T-helper 17 cell (primary cell): ENCODE measurements at regions not wholly inside any gene's neighbourhood (a gene's known extent, or its start where the extent isn't known, plus 50 kb on each side); places are given as distances from the start of the nearest gene placed in this dataset.
"Not testable (repeated sequence)": the region's sequence is repeated elsewhere in the genome, so short reads cannot be mapped to it uniquely, and the experiment has no call there.

ENCODE experiments used
- ATAC-seq: fragments of 150-1000 bp; cut with Tn5 transposase; 2 replicates; pipeline ENCODE4 v1.10.0; 2021; ENCODE audit warnings: mild to moderate bottlenecking, moderate library complexity
- DNase-seq, 3 donors: peaks; one replicate each; pipeline versions ENCODE4 v3.0.0 to v3.0.0-alpha.2; 2020 to 2021
- H3K9me3 ChIP-seq: one replicate; pipeline ENCODE4 v1.7.0; 2013; ENCODE audit warnings: low read length, mild to moderate bottlenecking; ENCODE audit not compliant: control insufficient read depth, poor library complexity, severe bottlenecking
- H3K27ac Mint-ChIP-seq: one replicate; pipeline ENCODE4 v1.8.0; 2022; ENCODE audit warnings: mild to moderate bottlenecking, moderate library complexity, mixed read lengths
- H3K27me3 Mint-ChIP-seq: one replicate; pipeline ENCODE4 v1.8.0; 2022; ENCODE audit warnings: mixed read lengths
- H3K36me3 Mint-ChIP-seq: one replicate; pipeline ENCODE4 v1.8.0; 2022; ENCODE audit warnings: low read depth, mixed read lengths
- H3K4me1 Mint-ChIP-seq: one replicate; pipeline ENCODE4 v1.8.0; 2022; ENCODE audit warnings: mild to moderate bottlenecking, mixed read lengths
- H3K4me3 Mint-ChIP-seq: one replicate; pipeline ENCODE4 v1.8.0; 2022; ENCODE audit warnings: mild to moderate bottlenecking, moderate library complexity, mixed read lengths

- no peaks in the 10 kb centered on the region for H3K4me1 Mint-ChIP-seq
- H3K27me3 Mint-ChIP-seq = no peaks in the 10 kb centered on the region
These were observed 103.7 kb upstream of the MNS1 start for GRCh38 chr15:56568466-56569167.

GRCh38 chr15:56557415-56557814, 92.5 kb upstream of the MNS1 start:
- H3K9me3 ChIP-seq = no peaks in the 10 kb centered on the region
- Mint-ChIP-seq H3K36me3 (no peaks in the 10 kb centered on the region), H3K4me3 (no peak overlapping the region), H3K27me3 (no peaks in the 10 kb centered on the region), H3K27ac (no peak overlapping the region), H3K4me1 (no peaks in the 10 kb centered on the region)
- ATAC-seq (no peak), DNase-seq (no peak)

More at GRCh38 chr15:56568466-56569167, 103.7 kb upstream of the MNS1 start:
- DNase-seq = no peak
- H3K27ac Mint-ChIP-seq = no peak overlapping the region
- H3K4me3 Mint-ChIP-seq = no peak overlapping the region
- H3K36me3 Mint-ChIP-seq = no peaks in the 10 kb centered on the region
- no peaks in the 10 kb centered on the region for H3K9me3 ChIP-seq
- no peak for ATAC-seq

GRCh38 chr15:56553486-56553885, 88.5 kb upstream of the MNS1 start:
- Mint-ChIP-seq H3K27ac (no peak overlapping the region), H3K36me3 (no peaks in the 10 kb centered on the region)

GRCh38 chr15:56552659-56553058, 87.7 kb upstream of the MNS1 start:
- DNase-seq (no peak), ATAC-seq (no peak)
- no peaks in the 10 kb centered on the region for H3K36me3 Mint-ChIP-seq
- H3K27me3 Mint-ChIP-seq = peaks cover 5% of the 10 kb centered on the region
- H3K4me3 Mint-ChIP-seq = no peak overlapping the region
- no peak overlapping the region for H3K27ac Mint-ChIP-seq
- H3K4me1 Mint-ChIP-seq = no peaks in the 10 kb centered on the region
- H3K9me3 ChIP-seq = no peaks in the 10 kb centered on the region

More at GRCh38 chr15:56553486-56553885, 88.5 kb upstream of the MNS1 start:
- H3K27me3 Mint-ChIP-seq = peaks cover 5% of the 10 kb centered on the region
- DNase-seq = no peak
- H3K4me1 Mint-ChIP-seq = no peaks in the 10 kb centered on the region
- no peak for ATAC-seq
- no peaks in the 10 kb centered on the region for H3K9me3 ChIP-seq
- no peak overlapping the region for H3K4me3 Mint-ChIP-seq

- not testable (repeated sequence) for H3K27ac Mint-ChIP-seq, H3K4me1 Mint-ChIP-seq, H3K4me3 Mint-ChIP-seq, H3K36me3 Mint-ChIP-seq, ATAC-seq, DNase-seq, H3K27me3 Mint-ChIP-seq, H3K9me3 ChIP-seq
These were observed 75.6 kb upstream of the MNS1 start for GRCh38 chr15:56540570-56540969.

GRCh38 chr15:56540157-56540556, 75.2 kb upstream of the MNS1 start:
- not testable (repeated sequence) for DNase-seq, H3K4me1 Mint-ChIP-seq, ATAC-seq, H3K4me3 Mint-ChIP-seq, H3K27ac Mint-ChIP-seq, H3K36me3 Mint-ChIP-seq, H3K27me3 Mint-ChIP-seq, H3K9me3 ChIP-seq

- Mint-ChIP-seq H3K27ac (no peak overlapping the region), H3K36me3 (no peaks in the 10 kb centered on the region), H3K4me3 (no peak overlapping the region), H3K4me1 (no peaks in the 10 kb centered on the region), H3K27me3 (no peaks in the 10 kb centered on the region)
- no peaks in the 10 kb centered on the region for H3K9me3 ChIP-seq
- DNase-seq = no peak
- no peak for ATAC-seq
These were observed 74.1 kb upstream of the MNS1 start for GRCh38 chr15:56538901-56539545.

GRCh38 chr15:56537881-56538280, 72.9 kb upstream of the MNS1 start:
- Mint-ChIP-seq H3K36me3 (no peaks in the 10 kb centered on the region), H3K4me1 (no peaks in the 10 kb centered on the region), H3K4me3 (no peak overlapping the region), H3K27me3 (no peaks in the 10 kb centered on the region), H3K27ac (no peak overlapping the region)
- DNase-seq (no peak), ATAC-seq (peak; percentile 69)
- no peaks in the 10 kb centered on the region for H3K9me3 ChIP-seq

GRCh38 chr15:56534728-56535127, 69.8 kb upstream of the MNS1 start:
- H3K4me1 Mint-ChIP-seq = no peaks in the 10 kb centered on the region
- no peaks in the 10 kb centered on the region for H3K9me3 ChIP-seq
- no peaks in the 10 kb centered on the region for H3K36me3 Mint-ChIP-seq
- no peak for ATAC-seq
- no peak overlapping the region for H3K27ac Mint-ChIP-seq
- H3K4me3 Mint-ChIP-seq = no peak overlapping the region
- DNase-seq = no peak
- no peaks in the 10 kb centered on the region for H3K27me3 Mint-ChIP-seq

- no peak for DNase-seq
- Mint-ChIP-seq H3K27ac (no peak overlapping the region), H3K4me3 (no peak overlapping the region), H3K36me3 (no peaks in the 10 kb centered on the region), H3K27me3 (no peaks in the 10 kb centered on the region), H3K4me1 (no peaks in the 10 kb centered on the region)
- no peaks in the 10 kb centered on the region for H3K9me3 ChIP-seq
- ATAC-seq = no peak
These were observed 68.9 kb upstream of the MNS1 start for GRCh38 chr15:56533731-56534403.

- H3K9me3 ChIP-seq = no peaks in the 10 kb centered on the region
- DNase-seq = no peak
- ATAC-seq = no peak
- no peak overlapping the region for H3K27ac Mint-ChIP-seq
- H3K4me3 Mint-ChIP-seq = no peak overlapping the region
- no peaks in the 10 kb centered on the region for H3K4me1 Mint-ChIP-seq
- H3K27me3 Mint-ChIP-seq = no peaks in the 10 kb centered on the region
- H3K36me3 Mint-ChIP-seq = no peaks in the 10 kb centered on the region
These were observed 68.0 kb upstream of the MNS1 start for GRCh38 chr15:56532721-56533460.

GRCh38 chr15:56530157-56530556, 65.2 kb upstream of the MNS1 start:
- Mint-ChIP-seq H3K27me3 (peaks cover 4% of the 10 kb centered on the region), H3K36me3 (no peaks in the 10 kb centered on the region), H3K4me3 (no peak overlapping the region), H3K4me1 (no peaks in the 10 kb centered on the region), H3K27ac (no peak overlapping the region)
- DNase-seq (no peak), ATAC-seq (no peak)
- H3K9me3 ChIP-seq = no peaks in the 10 kb centered on the region

GRCh38 chr15:56528136-56528535, 63.2 kb upstream of the MNS1 start:
- DNase-seq (no peak), ATAC-seq (no peak)
- H3K4me1 Mint-ChIP-seq = no peaks in the 10 kb centered on the region
- no peaks in the 10 kb centered on the region for H3K36me3 Mint-ChIP-seq
- H3K4me3 Mint-ChIP-seq = no peak overlapping the region
- H3K27me3 Mint-ChIP-seq = peaks cover 10% of the 10 kb centered on the region
- H3K27ac Mint-ChIP-seq = no peak overlapping the region
- no peaks in the 10 kb centered on the region for H3K9me3 ChIP-seq
